ENCODE measurements at regions not wholly inside any gene's neighbourhood (a gene's known extent, or its start where the extent isn't known, plus 50 kb on each side); places are given as distances from the start of the nearest gene placed in this dataset.

- Histone ChIP-seq H3K27me3 (ENCODE audit: control insufficient read depth in 1 of 2, insufficient read depth in 2 of 2, low read length in 2 of 2) (no peaks in the 10 kb centered on the region), H3K36me3 (ENCODE audit: control insufficient read depth in 1 of 2, insufficient read depth in 2 of 2, low read length in 2 of 2) (no peaks in the 10 kb centered on the region), H3K4me1 (ENCODE audit: control insufficient read depth in 1 of 2, insufficient read depth in 2 of 2, low read length in 2 of 2) (no peaks in the 10 kb centered on the region), H3K9ac (ENCODE audit: low read depth in 1 of 2, low read length in 2 of 2) (no peak overlapping the region), H3K9me3 (ENCODE audit: control insufficient read depth in 1 of 2, low read length in 2 of 2) (no peaks in the 10 kb centered on the region), H3K27ac (ENCODE audit: low read depth, low read length) (no peak overlapping the region), H3K4me3 (ENCODE audit: low read depth in 1 of 2, low read length in 2 of 2) (no peak overlapping the region)
These were observed 314.8 kb downstream of the QKI start for GRCh38 chr6:163729127-163729872.

GRCh38 chr6:163728442-163729126 is 314.1 kb downstream of the QKI start:
- Histone ChIP-seq H3K27ac (ENCODE audit: low read depth, low read length) (no peak overlapping the region), H3K27me3 (ENCODE audit: control insufficient read depth in 1 of 2, insufficient read depth in 2 of 2, low read length in 2 of 2) (no peaks in the 10 kb centered on the region), H3K36me3 (ENCODE audit: control insufficient read depth in 1 of 2, insufficient read depth in 2 of 2, low read length in 2 of 2) (no peaks in the 10 kb centered on the region), H3K9ac (ENCODE audit: low read depth in 1 of 2, low read length in 2 of 2) (no peak overlapping the region), H3K4me3 (ENCODE audit: low read depth in 1 of 2, low read length in 2 of 2) (no peak overlapping the region), H3K9me3 (ENCODE audit: control insufficient read depth in 1 of 2, low read length in 2 of 2) (no peaks in the 10 kb centered on the region), H3K4me1 (ENCODE audit: control insufficient read depth in 1 of 2, insufficient read depth in 2 of 2, low read length in 2 of 2) (no peaks in the 10 kb centered on the region)

GRCh38 chr6:163726037-163726695 is 311.6 kb downstream of the QKI start:
- no peaks in the 10 kb centered on the region for H3K36me3 ChIP-seq (ENCODE audit: control insufficient read depth in 1 of 2, insufficient read depth in 2 of 2, low read length in 2 of 2)
- H3K9me3 ChIP-seq (ENCODE audit: control insufficient read depth in 1 of 2, low read length in 2 of 2), result no peaks in the 10 kb centered on the region
- no peak overlapping the region for H3K27ac ChIP-seq (ENCODE audit: low read depth, low read length)
- H3K4me1 ChIP-seq (ENCODE audit: control insufficient read depth in 1 of 2, insufficient read depth in 2 of 2, low read length in 2 of 2), result no peaks in the 10 kb centered on the region
- H3K9ac ChIP-seq (ENCODE audit: low read depth in 1 of 2, low read length in 2 of 2), result no peak overlapping the region
- no peak overlapping the region for H3K4me3 ChIP-seq (ENCODE audit: low read depth in 1 of 2, low read length in 2 of 2)
- H3K27me3 ChIP-seq (ENCODE audit: control insufficient read depth in 1 of 2, insufficient read depth in 2 of 2, low read length in 2 of 2), result no peaks in the 10 kb centered on the region

- Histone ChIP-seq H3K27me3 (ENCODE audit: control insufficient read depth in 1 of 2, insufficient read depth in 2 of 2, low read length in 2 of 2) (no peaks in the 10 kb centered on the region), H3K4me1 (ENCODE audit: control insufficient read depth in 1 of 2, insufficient read depth in 2 of 2, low read length in 2 of 2) (no peaks in the 10 kb centered on the region), H3K27ac (ENCODE audit: low read depth, low read length) (no peak overlapping the region), H3K9ac (ENCODE audit: low read depth in 1 of 2, low read length in 2 of 2) (no peak overlapping the region), H3K4me3 (ENCODE audit: low read depth in 1 of 2, low read length in 2 of 2) (no peak overlapping the region), H3K9me3 (ENCODE audit: control insufficient read depth in 1 of 2, low read length in 2 of 2) (no peaks in the 10 kb centered on the region), H3K36me3 (ENCODE audit: control insufficient read depth in 1 of 2, insufficient read depth in 2 of 2, low read length in 2 of 2) (no peaks in the 10 kb centered on the region)
These were observed 310.8 kb downstream of the QKI start for GRCh38 chr6:163725008-163725941.

- Histone ChIP-seq H3K9ac (ENCODE audit: low read depth in 1 of 2, low read length in 2 of 2) (no peak overlapping the region), H3K27ac (ENCODE audit: low read depth, low read length) (no peak overlapping the region), H3K27me3 (ENCODE audit: control insufficient read depth in 1 of 2, insufficient read depth in 2 of 2, low read length in 2 of 2) (no peaks in the 10 kb centered on the region), H3K9me3 (ENCODE audit: control insufficient read depth in 1 of 2, low read length in 2 of 2) (peaks cover 0 to 2% of the 10 kb centered on the region in 2 donors), H3K4me3 (ENCODE audit: low read depth in 1 of 2, low read length in 2 of 2) (no peak overlapping the region), H3K4me1 (ENCODE audit: control insufficient read depth in 1 of 2, insufficient read depth in 2 of 2, low read length in 2 of 2) (no peaks in the 10 kb centered on the region), H3K36me3 (ENCODE audit: control insufficient read depth in 1 of 2, insufficient read depth in 2 of 2, low read length in 2 of 2) (no peaks in the 10 kb centered on the region)
These were observed 309.7 kb downstream of the QKI start for GRCh38 chr6:163724196-163724595.

- no peak overlapping the region for H3K27ac ChIP-seq (ENCODE audit: low read depth, low read length)
- no peaks in the 10 kb centered on the region for H3K36me3 ChIP-seq (ENCODE audit: control insufficient read depth in 1 of 2, insufficient read depth in 2 of 2, low read length in 2 of 2)
- H3K27me3 ChIP-seq (ENCODE audit: control insufficient read depth in 1 of 2, insufficient read depth in 2 of 2, low read length in 2 of 2), result no peaks in the 10 kb centered on the region
- H3K4me1 ChIP-seq (ENCODE audit: control insufficient read depth in 1 of 2, insufficient read depth in 2 of 2, low read length in 2 of 2), result no peaks in the 10 kb centered on the region
- H3K9ac ChIP-seq (ENCODE audit: low read depth in 1 of 2, low read length in 2 of 2), result no peak overlapping the region
- H3K9me3 ChIP-seq (ENCODE audit: control insufficient read depth in 1 of 2, low read length in 2 of 2), result peaks cover 0 to 2% of the 10 kb centered on the region in 2 donors
- no peak overlapping the region for H3K4me3 ChIP-seq (ENCODE audit: low read depth in 1 of 2, low read length in 2 of 2)
These were observed 309.2 kb downstream of the QKI start for GRCh38 chr6:163723759-163724158.

GRCh38 chr6:163721922-163722692 is 307.6 kb downstream of the QKI start:
- Histone ChIP-seq H3K27me3 (ENCODE audit: control insufficient read depth in 1 of 2, insufficient read depth in 2 of 2, low read length in 2 of 2) (no peaks in the 10 kb centered on the region), H3K9me3 (ENCODE audit: control insufficient read depth in 1 of 2, low read length in 2 of 2) (peaks cover 0 to 2% of the 10 kb centered on the region in 2 donors), H3K27ac (ENCODE audit: low read depth, low read length) (no peak overlapping the region), H3K4me1 (ENCODE audit: control insufficient read depth in 1 of 2, insufficient read depth in 2 of 2, low read length in 2 of 2) (no peaks in the 10 kb centered on the region), H3K36me3 (ENCODE audit: control insufficient read depth in 1 of 2, insufficient read depth in 2 of 2, low read length in 2 of 2) (no peaks in the 10 kb centered on the region), H3K4me3 (ENCODE audit: low read depth in 1 of 2, low read length in 2 of 2) (no peak overlapping the region), H3K9ac (ENCODE audit: low read depth in 1 of 2, low read length in 2 of 2) (no peak overlapping the region)

GRCh38 chr6:163721435-163721834 is 306.9 kb downstream of the QKI start:
- H3K9me3 ChIP-seq (ENCODE audit: control insufficient read depth in 1 of 2, low read length in 2 of 2), result peaks cover 0 to 2% of the 10 kb centered on the region in 2 donors

GRCh38 chr6:163720460-163721235 is 306.1 kb downstream of the QKI start:
- Histone ChIP-seq H3K9ac (ENCODE audit: low read depth in 1 of 2, low read length in 2 of 2) (no peak overlapping the region), H3K27me3 (ENCODE audit: control insufficient read depth in 1 of 2, insufficient read depth in 2 of 2, low read length in 2 of 2) (no peaks in the 10 kb centered on the region), H3K9me3 (ENCODE audit: control insufficient read depth in 1 of 2, low read length in 2 of 2) (peaks cover 0 to 2% of the 10 kb centered on the region in 2 donors), H3K27ac (ENCODE audit: low read depth, low read length) (no peak overlapping the region), H3K4me1 (ENCODE audit: control insufficient read depth in 1 of 2, insufficient read depth in 2 of 2, low read length in 2 of 2) (no peaks in the 10 kb centered on the region), H3K36me3 (ENCODE audit: control insufficient read depth in 1 of 2, insufficient read depth in 2 of 2, low read length in 2 of 2) (no peaks in the 10 kb centered on the region), H3K4me3 (ENCODE audit: low read depth in 1 of 2, low read length in 2 of 2) (no peak overlapping the region)

More at GRCh38 chr6:163721435-163721834, 306.9 kb downstream of the QKI start:
- no peaks in the 10 kb centered on the region for H3K27me3 ChIP-seq (ENCODE audit: control insufficient read depth in 1 of 2, insufficient read depth in 2 of 2, low read length in 2 of 2)
- H3K27ac ChIP-seq (ENCODE audit: low read depth, low read length), result no peak overlapping the region
- H3K4me1 ChIP-seq (ENCODE audit: control insufficient read depth in 1 of 2, insufficient read depth in 2 of 2, low read length in 2 of 2), result no peaks in the 10 kb centered on the region
- no peak overlapping the region for H3K4me3 ChIP-seq (ENCODE audit: low read depth in 1 of 2, low read length in 2 of 2)
- H3K36me3 ChIP-seq (ENCODE audit: control insufficient read depth in 1 of 2, insufficient read depth in 2 of 2, low read length in 2 of 2), result no peaks in the 10 kb centered on the region
- no peak overlapping the region for H3K9ac ChIP-seq (ENCODE audit: low read depth in 1 of 2, low read length in 2 of 2)
